HFF-Myc (cell line): ENCODE measurements at regions not wholly inside any gene's neighbourhood (a gene's known extent, or its start where the extent isn't known, plus 50 kb on each side); places are given as distances from the start of the nearest gene placed in this dataset.

ENCODE experiments used
- DNase-seq: peaks from one replicate; pipeline ENCODE4 v3.0.0-alpha.2; 2011; ENCODE audit warnings: low read depth; ENCODE audit errors: extremely low read depth
- H3K4me3 ChIP-seq: replicated peaks from 2 replicates; pipeline ENCODE4 v1.5.1; 2011; ENCODE audit warnings: low read depth, mild to moderate bottlenecking, control low read depth, low read length
- CTCF ChIP-seq: IDR thresholded peaks from 2 replicates; pipeline ENCODE4 v1.5.1; 2012; ENCODE audit warnings: mild to moderate bottlenecking, low read depth, low read length, control low read depth; ENCODE audit errors: missing control alignments

DNA sequence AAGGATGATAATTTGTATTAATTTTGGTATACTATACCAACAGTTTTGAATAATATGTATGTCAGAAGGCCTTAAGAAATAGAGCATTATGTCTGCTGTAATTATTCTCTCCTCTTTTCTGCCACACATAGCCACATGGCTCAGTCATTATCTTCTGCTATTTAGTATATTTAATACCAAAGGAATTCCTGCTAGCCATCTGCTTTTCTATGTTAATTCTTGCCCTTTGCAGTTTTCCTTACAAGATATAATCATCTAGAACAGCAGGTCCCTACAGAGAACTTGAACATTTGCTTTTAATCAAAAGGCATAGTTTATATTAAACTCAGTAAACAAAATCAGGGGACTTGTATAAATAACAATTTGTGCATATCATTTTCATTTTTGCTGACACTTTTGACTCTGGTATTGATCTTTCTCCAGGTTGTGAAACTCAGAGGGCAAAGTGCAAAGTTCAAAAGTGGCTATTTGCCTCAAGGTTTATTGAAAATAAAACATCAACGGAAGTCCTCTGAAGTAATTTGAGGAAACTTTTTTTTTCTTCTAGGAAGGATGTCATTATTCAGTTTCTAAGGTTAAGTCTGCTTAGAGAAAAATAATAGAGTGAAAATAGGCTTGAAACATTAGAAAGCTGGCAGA lies 702.0 kb downstream of the KCNJ2 start:
- H3K4me3 ChIP-seq: no peak overlapping the region
- TF ChIP-seq CTCF: no peak
- no peak for DNase-seq

GRCh38 chr17:70872103-70872502 lies 702.8 kb downstream of the KCNJ2 start:
- no peak overlapping the region for H3K4me3 ChIP-seq
- no peak for TF ChIP-seq CTCF
- DNase-seq: no peak

GRCh38 chr17:70875729-70876310 lies 706.5 kb downstream of the KCNJ2 start:
- no peak overlapping the region for H3K4me3 ChIP-seq
- DNase-seq: no peak
- no peak for TF ChIP-seq CTCF

DNA sequence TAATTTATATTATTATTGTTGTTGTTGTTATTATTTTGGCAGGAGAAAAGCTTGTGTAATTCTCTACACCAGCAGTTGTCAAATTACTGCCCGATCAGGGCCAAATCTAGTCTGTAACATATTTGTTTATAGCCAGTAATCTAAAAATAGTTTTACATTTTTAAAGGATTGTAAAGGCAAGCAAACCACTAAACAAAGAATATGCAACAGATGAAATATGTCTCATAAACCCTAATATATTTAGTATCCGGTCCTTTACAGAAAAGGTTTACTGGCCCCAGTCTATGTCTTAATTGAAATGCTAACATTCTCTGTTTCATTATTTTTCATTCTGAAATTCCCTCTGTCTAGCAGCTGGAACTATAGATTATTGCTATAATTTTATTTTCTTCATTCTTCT lies 709.5 kb downstream of the KCNJ2 start:
- no peak for TF ChIP-seq CTCF
- no peak overlapping the region for H3K4me3 ChIP-seq
- no peak for DNase-seq

DNA sequence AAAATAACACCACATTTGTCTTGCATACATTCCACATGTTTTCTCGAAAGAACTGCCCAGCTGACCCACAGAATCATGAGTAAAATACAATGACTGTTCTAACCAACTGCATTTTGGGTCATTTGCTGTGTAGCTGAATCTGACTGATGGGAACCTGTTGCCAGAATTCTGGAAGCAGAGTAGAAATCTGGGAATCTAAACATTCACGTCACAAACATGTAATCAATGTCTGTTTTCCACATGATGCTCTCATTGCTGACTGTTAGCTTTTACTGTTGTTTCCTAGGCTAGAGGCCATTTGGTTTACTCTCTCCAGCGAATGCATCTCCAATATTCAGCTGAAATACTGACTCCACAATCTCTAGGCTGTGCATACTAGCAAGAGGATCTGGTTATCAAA lies 710.1 kb downstream of the KCNJ2 start:
- H3K4me3 ChIP-seq: no peak overlapping the region
- DNase-seq: no peak
- no peak for TF ChIP-seq CTCF

GRCh38 chr17:70881093-70881492 lies 711.8 kb downstream of the KCNJ2 start:
- no peak for TF ChIP-seq CTCF
- no peak overlapping the region for H3K4me3 ChIP-seq
- DNase-seq: no peak

GRCh38 chr17:70882504-70882903 lies 713.2 kb downstream of the KCNJ2 start:
- no peak for TF ChIP-seq CTCF
- DNase-seq: no peak
- no peak overlapping the region for H3K4me3 ChIP-seq
